Astrocyte (in vitro differentiated cells and primary cell): ENCODE measurements at regions not wholly inside any gene's neighbourhood (a gene's known extent, or its start where the extent isn't known, plus 50 kb on each side); places are given as distances from the start of the nearest gene placed in this dataset.

ENCODE experiments used
- EZH2 ChIP-seq: IDR thresholded peaks from 2 replicates; pipeline ENCODE4 v1.6.1; 2012; ENCODE audit warnings: mild to moderate bottlenecking, low read length, inconsistent platforms; ENCODE audit not compliant: insufficient read depth
- TF ChIP-seq, protein P1 (sequence below): IDR thresholded peaks from 2 replicates; pipeline ENCODE4 v1.5.1; 2011; ENCODE audit warnings: low read depth, mild to moderate bottlenecking, inconsistent platforms, low read length, moderate library complexity; ENCODE audit not compliant: insufficient read depth

- TF ChIP-seq, protein P1, sequence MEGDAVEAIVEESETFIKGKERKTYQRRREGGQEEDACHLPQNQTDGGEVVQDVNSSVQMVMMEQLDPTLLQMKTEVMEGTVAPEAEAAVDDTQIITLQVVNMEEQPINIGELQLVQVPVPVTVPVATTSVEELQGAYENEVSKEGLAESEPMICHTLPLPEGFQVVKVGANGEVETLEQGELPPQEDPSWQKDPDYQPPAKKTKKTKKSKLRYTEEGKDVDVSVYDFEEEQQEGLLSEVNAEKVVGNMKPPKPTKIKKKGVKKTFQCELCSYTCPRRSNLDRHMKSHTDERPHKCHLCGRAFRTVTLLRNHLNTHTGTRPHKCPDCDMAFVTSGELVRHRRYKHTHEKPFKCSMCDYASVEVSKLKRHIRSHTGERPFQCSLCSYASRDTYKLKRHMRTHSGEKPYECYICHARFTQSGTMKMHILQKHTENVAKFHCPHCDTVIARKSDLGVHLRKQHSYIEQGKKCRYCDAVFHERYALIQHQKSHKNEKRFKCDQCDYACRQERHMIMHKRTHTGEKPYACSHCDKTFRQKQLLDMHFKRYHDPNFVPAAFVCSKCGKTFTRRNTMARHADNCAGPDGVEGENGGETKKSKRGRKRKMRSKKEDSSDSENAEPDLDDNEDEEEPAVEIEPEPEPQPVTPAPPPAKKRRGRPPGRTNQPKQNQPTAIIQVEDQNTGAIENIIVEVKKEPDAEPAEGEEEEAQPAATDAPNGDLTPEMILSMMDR, result no peak
- TF ChIP-seq EZH2, result no peak
These were observed 820.0 kb upstream of the NXPH2 start for GRCh38 chr2:139600166-139600565.
